ENCODE measurements at regions not wholly inside any gene's neighbourhood (a gene's known extent, or its start where the extent isn't known, plus 50 kb on each side); places are given as distances from the start of the nearest gene placed in this dataset.
"Not testable (repeated sequence)": the region's sequence is repeated elsewhere in the genome, so short reads cannot be mapped to it uniquely, and the experiment has no call there.

DNA sequence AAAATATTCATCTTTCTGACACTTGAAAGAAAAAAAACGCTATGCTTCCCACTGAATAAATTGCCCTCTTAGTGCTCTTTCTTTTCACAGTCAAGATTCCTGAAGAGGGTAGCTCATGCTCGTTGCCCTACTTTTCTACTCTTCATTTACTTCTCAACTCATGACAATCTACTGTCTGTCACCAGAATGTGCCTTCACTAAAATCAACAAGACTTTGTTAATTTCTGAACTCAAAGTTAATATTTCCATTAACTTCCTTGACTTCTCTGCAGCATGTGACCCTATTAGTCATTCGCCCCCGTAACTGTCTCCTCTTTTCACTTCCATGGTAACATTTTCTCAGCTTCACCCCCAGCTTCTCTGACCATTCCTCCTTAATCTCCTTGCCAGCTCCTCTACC lies 98.9 kb upstream of the MAPRE2 start:
- no peak for DNase-seq (ENCODE audit: low read depth)

DNA sequence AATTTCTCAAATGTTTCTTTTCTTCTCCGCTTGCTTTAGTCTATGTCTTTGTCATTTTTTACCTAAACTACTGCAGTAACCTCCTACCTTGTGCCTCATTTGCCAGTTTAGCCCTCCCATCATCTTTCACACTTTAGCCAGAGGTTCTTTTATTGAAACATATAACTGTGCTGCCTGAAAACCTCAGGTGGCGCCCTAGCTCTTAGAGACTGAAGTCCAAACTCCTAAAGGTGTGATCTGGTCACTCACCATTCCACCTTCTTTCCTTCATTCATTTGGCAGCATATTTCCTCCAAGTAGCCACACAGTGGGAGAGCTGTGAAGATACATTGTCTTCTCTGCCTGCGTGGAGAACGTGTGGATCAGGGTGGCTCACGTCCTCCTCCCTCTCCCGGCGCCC lies 98.2 kb upstream of the MAPRE2 start:
- no peak for DNase-seq (ENCODE audit: low read depth)

DNA sequence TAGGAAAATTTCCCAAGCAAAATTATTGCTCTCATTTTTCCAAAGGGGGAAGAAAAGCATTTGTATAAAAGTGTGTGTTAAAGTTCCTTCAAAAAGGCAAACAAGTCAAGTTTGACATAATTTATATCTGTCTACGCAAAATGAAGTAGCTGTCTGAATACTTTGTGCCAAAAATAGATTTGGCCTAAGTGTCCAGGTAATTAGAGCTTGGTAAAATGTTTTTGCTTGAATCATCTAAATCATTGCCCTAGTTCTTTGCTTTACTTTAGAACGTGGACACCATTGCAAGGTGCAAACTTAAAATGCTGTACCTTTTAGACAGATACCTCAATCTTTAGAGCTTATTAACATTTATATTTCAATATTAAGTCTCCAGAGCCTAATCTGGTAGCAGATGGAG lies 97.6 kb upstream of the MAPRE2 start:
- no peak for DNase-seq (ENCODE audit: low read depth)

DNA sequence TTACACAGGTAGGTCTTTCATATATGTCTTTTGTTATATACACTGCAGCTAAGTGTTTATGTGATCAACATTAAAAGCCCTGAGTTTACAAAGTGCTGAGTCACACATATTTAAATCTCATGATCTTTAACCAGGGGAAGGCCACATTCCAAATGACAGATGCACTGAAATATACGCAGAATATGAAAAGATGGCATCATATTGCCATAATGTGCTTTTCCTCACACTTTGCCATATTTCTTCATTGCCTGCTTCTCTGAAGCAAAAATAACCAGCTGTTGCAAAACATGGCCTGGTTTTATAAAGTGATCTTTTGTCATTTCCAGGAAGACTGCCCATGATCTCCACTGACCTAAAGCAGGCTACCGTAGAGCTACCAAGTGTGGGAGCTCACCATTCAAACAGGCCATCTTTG lies 93.5 kb upstream of the MAPRE2 start:
- no peak for DNase-seq (ENCODE audit: low read depth)

DNA sequence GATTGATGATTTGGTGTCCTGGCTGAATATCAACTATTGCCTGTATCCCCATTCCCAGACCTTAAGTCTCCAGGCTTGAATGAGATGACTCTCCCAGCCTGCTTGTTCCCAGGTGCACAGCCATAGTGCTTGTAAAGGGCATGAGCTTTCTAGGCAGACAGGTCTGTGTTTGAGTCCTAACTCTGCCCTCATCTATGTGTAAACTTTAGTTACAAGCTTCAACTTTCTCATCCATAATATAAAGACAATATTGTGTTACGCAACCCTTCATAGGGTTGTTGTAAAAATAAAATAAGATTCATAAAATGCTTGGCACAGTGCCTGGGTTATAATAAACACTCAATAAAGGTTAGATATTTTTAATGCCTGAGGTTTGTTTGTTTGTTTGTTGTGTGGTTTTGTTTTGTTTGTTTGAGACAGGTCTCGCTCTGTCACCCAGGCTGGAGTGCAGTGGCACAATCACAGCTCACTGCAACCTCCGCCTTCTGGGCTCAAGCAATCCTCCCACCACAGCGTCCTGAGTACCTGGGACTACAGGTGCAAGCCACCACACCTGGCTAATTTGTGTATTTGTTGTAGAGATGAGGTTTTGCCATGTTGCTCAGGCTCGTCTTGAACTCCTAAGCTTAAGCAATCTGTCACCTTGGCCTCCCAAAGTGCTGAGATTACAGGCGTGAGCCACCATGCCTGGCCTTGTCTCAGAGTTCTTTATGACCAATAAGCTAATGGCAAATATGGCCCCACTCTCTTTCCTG lies 89.4 kb upstream of the MAPRE2 start:
- no peak for DNase-seq (ENCODE audit: low read depth)

DNA sequence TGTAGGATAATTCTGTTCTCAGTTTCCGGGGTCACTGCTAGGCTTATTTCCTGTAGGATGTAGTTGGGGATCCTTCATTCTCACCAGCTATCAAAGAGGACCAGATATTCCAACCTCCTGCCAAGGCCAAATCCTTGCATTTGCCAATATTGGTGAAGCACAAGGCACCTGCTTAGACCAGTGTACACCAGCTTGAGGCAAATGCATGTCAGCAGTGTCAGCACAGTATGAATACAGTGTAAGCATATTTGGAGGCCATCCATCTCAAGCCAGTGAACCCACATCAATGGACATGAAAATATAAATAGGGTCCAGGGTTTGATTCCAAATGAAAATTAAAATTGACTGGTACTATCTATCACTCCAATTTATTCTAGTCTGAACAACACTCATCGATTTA lies 88.0 kb upstream of the MAPRE2 start:
- DNase-seq (ENCODE audit: low read depth) = no peak

DNA sequence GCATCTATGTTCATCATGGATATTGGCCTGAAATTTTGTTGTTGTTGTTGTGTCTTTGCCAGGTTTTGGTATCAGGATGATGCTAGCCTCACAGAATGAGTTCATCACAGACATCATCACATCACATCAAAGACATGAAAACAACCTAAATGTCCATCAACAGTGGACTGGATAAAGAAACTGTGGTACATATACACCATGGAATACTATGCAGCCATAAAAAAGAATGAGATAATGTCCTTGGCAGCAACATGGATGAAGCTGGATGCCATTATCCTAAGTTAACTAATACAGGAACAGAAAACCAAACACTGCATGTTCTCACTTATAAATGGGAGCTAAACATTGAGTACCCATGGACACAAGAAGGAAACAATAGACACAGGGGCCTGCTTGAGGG lies 85.7 kb upstream of the MAPRE2 start:
- DNase-seq (ENCODE audit: low read depth) = not testable (repeated sequence)

DNA sequence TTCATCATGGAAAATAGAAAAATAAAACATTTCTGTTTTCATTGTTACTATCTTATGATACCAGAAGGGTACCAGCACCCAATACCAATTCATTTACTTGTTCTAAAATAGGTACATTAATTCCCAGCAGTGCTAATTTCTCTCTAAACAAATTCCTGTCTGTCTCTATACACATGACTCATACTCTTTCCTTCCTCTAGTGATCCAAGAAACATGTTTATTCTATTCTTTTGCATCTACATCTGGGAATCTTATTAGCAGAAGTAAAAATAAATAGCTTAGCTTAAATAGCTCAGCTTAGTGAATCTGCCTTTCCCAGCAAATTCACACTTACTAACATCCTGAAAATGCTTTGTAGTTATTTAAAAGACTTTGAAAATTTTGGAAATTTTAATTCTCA lies 84.5 kb upstream of the MAPRE2 start:
- DNase-seq (ENCODE audit: low read depth) = no peak

DNA sequence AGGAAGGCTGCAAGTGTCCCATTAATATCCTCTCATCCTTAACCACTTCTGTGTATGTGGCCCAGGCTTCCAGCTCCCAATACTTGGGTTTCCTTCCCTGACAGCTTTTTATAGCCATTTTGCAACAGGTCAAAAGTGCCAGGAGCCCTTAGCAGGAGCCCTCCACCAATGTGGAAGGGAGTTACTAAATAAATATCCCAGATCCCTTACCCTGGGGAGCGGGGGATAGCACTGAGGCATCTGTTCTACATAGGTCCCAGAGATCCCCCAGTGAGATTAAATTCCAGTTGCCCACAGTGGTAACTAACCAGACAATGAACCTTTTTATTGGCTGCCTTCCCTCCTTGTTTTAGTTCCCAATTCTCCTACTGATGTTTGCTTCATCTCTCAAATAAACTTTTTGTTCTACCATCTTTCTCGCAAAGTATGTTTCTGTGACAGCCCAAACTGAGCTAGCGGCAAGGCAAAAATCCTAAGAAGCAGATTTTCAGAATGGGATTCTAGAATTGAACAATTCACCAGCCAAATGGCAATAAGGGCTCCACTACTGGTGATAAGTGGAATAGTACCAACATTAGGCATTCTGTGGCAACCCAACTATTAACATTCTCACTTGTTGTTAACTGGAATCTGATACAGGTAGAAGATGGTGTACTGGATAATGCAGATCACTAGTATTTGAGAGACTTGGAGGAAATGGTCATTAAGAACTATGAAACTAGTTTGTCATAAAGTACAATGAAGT lies 83.9 kb upstream of the MAPRE2 start:
- no peak for DNase-seq (ENCODE audit: low read depth)

DNA sequence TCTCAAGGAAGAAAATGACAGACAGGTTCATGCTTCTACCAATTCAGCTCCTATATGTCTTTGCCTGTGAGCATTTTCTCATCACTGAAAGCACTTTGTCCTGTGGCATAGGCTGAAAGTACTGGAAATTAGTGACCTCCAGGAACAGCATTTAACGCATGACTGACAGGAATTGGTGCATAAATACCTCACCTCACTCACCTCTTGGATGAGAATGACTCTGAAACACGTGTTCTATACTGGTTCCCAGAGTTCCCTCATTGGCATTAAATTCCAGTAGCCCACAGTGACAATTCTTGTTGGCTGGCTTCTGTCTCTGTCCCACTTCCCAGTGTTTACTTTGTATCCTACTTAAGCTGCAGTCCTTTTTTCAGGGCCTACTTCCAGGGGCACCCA lies 83.4 kb upstream of the MAPRE2 start:
- DNase-seq (ENCODE audit: low read depth) = no peak

DNA sequence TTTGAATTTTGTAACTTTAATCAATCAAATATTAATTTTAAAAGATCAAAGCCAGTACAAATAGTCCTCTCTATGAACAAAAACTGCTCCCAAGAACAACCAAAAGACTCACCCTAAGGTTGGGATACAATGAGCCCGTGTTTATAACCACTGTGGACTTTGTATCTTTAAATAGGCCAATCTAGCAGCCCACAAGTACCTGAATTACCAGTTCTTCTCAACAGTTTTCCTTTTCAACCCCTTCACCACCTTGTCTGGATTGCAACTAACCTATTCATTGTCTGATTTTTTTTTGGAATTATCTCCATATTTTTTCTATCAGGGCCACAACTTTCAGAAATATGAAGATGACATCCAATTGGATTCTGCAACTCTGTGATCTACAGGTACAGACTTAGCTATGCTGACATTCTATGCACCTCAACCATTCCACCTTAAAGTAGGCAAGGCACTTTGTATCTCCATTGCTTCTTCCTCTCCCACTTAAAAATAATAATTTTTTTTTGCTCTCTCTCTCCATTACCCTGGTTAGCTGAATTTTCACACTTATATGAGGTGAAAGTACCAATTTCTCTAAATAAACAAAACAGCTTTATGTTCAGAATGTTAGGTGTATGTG lies 81.9 kb upstream of the MAPRE2 start:
- no peak for DNase-seq (ENCODE audit: low read depth)

DNA sequence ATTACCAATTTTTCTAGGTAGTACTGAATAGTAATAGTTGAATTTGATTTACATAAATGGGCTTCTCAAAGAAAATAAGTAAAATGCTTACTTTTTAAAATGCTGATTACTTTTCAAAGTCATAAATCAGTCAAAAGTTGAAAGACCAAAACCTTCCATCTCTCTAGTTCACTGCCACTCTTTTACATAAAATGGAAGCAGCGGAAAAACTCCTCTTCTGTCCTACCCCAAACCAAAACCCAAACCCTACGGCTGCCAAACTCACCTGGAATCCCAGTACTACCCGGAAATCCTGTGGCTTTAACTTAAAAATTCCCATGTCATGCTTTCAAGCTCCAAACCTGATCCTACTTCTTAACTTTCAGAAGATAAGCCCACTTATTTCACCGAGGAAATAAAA lies 81.2 kb upstream of the MAPRE2 start:
- DNase-seq (ENCODE audit: low read depth) = no peak

DNA sequence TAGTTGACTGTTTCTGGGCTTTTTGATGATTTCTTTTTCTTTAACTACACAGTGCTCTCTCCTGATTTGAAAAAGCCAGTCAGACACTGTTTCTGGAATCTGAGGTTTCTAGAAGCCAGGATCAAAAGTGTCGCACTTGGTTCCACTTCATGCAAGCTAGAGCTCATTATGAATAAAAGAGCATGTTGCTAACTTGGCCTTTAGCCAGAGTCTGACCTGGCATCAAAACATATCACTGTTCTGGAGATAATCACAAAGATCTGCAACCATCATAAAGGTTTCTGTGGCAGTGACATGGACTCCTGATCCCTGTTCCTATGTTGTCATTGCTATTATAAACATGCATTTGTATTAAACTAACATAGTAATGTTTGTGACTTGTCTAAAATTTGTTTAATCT lies 76.1 kb upstream of the MAPRE2 start:
- no peak for DNase-seq (ENCODE audit: low read depth)

DNA sequence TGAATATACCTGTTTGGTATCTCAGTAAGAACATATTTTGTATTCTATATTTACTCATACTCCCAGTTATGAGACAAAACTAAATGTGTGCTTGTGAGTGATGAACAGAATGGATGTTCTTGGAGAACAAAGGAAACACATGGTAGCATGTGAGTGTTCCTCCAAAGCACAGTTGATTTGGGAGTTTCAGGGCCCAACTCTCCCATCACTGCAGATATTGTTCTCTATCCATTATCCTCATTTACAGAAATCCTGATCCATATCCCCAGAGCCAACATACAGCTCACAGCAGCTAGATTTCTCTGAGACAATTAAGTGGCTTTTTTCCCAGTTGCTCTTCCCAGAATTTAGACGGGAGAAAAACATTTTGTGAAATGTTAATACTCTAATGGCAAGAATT lies 75.6 kb upstream of the MAPRE2 start:
- DNase-seq (ENCODE audit: low read depth) = no peak

DNA sequence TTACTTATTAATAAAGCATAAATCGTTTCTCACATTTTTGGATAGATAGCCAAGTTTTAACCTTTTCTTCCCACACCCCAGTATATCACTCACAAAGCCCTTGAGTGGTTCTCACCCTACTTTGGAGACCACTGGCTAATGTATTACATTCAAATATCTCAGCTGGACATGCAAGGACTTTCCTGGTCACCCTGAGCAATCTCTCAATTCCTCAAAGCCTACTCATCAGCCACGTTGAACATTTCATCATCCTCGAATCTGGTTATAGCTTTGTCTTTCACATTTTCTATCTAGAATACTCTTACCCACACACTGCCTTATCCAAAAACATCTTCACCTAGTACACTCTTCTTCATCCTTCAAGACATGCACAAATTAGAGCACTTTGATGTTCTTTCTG lies 71.1 kb upstream of the MAPRE2 start:
- DNase-seq (ENCODE audit: low read depth) = no peak

DNA sequence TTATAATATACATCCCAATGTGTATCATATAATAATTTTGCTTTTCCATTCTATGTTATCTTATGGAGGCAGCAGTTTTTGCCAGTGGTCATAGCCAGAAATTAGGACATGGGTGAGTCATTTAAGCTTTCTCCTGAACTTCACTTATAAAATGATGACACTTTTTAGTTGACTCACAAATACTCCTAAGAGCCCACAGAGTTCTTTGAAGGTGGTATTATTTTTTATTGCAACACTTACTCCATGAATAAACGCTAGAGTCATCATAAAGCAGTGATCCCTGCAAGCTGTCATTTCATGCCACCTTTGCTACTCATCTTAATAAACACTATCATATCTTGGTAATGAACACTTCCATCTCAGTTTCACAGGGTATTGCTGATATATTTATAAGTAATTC lies 69.9 kb upstream of the MAPRE2 start:
- DNase-seq (ENCODE audit: low read depth) = no peak

DNA sequence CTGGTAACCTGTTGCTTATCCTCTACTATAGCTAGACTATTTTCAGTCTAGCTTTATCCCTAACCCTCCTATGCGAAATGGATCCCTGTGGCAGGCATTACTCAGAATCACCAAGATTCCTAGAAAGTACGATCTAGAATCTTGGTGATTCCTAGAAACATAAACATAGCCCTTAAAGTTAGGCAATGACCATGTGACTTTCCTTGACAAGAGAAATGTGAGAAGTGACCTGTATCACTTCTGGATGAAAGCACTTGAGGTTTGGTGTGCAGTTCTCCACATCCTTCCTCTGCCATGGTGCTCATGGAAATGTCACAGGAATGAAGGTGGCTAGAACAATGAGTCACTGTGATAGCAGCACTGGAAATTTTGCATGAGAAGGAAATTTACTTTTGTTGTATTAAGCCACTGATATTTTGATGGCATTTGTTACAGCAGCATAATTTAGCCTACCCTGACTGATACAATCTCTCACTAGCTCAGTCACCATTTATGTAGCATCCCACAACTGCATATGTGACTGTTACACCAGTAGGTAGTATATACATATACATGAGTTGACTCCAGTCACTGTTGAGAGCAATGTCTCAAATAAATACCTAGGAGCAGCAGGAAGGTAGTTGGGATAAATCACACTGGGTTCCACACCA lies 68.3 kb upstream of the MAPRE2 start:
- no peak for DNase-seq (ENCODE audit: low read depth)

DNA sequence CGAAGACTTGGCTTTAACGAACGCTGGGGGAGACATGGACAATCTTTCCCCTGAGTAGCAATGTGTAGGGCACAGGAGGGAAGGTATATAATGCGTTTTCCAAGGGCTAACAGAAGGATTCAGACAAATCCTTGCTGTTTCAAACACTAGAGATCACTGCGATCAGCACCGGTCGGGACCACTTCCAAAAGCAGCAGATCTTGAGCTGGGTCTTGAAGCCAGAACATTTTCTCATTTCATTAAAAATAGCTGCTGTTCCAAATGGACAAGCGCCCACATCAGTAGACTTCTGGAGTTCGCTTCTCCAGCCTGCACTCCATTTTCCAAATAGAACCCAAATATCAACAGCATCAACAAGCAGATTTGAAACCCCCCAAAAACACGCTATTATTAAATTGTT lies 65.1 kb upstream of the MAPRE2 start:
- DNase-seq (ENCODE audit: low read depth) = no peak

DNA sequence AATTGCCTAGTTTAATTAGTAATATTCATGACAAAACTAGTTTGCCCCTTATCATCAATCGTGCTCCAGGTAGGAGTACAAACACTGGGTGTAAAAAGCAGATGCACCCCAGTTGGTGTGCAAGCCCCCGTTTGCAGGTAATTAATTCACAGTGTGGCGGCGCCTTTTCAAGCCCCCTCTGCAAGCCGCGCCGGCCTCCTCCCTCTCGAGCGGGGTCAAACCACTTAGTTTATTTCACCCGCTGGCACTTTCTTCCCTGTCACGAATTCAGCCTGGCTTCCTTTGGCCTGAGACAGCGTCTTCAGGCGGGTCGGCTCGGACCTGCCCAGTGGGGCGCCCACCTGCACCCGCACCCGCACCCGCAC lies 64.7 kb upstream of the MAPRE2 start:
- no peak for DNase-seq (ENCODE audit: low read depth)

DNA sequence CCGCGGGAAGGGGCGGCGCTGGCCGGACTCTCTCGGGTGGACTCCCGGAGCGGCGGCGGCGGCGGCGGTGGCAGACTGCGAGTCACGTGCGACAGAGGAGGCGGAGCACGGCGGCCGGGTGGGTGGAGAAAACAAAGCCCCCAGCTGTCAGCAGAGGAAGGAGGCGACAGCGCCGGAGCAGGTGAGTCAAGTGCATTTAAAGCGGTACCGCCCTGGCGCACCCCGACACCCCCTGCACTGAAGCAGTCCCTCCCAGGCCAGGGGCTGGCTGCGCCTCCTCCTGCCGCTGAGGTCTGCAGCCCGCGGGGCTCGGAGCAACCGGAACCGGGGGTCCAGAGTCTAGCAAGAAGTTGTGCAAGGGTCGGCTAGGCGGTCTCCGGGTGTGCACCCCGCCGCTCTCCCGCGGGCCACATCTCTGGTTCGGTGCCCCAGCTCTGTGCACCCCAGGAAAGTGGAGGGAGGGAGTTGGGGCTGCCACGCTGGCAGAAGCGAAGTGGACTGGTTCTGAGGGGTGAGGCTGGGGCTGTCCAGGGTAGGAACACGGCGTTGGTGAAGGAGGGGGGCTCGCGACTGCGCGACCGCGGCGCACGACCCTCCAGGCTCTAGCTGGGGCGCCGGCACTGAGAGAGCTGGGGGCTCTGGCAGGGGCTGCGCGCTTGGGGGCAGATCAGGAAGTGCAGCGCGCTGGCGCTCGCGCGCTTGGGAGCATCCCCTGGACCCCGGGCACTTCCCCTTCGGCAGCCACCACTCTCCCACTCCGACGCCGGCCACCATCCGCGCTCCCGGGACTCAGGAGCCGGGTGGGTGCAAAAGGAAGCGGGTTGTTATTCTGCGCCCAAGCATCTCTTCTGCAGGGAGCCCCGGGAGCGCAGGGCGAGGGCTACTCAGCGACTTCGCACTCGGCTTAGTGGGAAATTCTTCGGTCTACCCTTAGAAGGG lies 64.0 kb upstream of the MAPRE2 start:
- DNase-seq (ENCODE audit: low read depth) = no peak

DNA sequence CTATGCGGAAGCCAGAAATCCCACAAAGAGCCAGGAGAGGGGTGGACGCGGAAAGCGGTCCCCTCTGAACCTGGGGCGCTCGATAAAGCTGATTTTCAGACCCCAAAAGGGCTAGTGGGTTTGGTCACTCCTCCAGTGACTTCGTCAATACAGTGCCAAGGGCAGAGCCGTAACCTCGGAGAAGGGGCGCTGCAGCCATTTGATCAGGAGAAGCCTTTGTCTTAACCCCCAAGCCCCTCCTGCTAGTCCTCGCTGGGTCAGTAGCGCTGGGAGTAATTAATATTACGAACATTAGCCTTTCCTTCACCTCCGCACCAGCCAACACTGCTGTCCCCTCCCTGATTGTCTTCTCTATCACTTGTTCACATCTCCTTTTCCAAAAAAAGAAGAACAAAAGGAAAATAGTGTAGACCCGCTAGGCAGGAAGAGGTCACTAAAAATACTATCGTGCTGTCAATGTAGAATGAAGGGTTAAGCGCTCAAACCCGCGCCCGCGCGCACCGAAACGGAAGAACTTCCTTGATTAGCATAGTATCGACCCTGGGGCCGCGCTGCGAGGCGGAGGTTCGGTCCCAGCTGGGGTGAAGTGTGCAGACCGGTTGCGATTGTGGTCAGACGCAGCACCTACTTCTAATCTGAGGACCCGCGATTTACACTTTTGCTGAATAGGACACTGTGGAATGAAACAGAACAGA lies 63.2 kb upstream of the MAPRE2 start:
- DNase-seq (ENCODE audit: low read depth) = peak; percentile 5

All from CMK (cell line).